ENCODE measurements at regions not wholly inside any gene's neighbourhood (a gene's known extent, or its start where the extent isn't known, plus 50 kb on each side); places are given as distances from the start of the nearest gene placed in this dataset.

DNA sequence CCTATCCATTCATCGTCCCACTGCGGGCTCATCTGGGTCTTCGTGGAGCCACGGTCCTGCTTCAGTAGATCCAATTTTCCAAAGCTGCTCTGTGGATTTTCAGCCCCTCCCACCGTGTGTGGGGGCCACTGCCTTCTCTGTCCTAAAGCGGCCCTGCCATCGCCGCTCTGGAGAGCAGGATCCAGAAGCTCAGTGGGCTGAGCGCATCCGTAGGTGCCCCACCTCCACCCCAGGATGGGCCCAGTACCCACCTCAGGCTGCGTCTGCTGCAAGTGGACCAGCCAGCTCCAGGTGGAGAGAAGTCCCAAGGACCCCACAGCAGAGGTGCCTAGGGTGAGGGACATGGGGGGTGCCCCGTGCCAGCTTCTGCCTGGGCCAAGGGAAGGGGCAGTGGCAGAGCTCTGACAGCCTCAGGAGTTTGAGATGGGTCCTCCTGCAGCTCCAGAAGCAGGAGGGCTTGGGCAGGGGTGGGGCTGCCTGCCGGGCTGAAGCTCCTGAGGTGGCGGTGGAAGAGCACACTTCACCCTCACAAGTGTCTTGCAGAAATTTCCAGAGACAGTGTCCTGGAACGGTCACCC, 148.1 kb upstream of the C14orf180 start:
- DNase-seq: no peak

DNA sequence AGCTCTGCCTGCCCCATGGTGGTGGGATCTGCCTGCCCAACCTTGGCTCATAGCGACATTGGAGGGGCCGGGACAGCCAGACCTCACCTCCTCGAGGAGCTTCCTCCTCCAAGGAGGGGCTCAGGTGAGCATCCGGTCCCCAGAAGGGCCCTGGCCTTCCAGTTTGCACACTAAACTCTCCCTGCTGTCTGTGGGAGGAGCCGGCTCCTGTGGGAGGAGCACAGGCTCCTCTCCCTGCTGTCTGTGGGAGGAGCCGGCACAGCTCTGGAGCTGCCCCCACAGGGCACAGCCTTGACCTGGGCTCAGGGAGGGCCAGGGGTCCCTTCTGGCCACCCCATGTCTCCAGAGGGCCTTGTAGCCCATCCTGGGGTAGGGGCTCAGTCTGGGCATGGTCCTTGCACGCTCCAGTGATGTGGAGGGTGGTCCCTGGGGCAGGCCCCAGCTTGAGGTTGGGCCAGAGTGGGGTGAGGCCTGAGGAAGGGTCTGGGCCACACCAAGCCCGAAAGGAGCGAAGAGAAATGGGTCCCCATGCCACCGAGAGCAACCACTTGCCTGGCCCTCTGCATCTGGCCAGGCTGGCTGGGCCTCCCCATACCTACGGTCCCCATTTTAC, 147.5 kb upstream of the C14orf180 start:
- DNase-seq: no peak

DNA sequence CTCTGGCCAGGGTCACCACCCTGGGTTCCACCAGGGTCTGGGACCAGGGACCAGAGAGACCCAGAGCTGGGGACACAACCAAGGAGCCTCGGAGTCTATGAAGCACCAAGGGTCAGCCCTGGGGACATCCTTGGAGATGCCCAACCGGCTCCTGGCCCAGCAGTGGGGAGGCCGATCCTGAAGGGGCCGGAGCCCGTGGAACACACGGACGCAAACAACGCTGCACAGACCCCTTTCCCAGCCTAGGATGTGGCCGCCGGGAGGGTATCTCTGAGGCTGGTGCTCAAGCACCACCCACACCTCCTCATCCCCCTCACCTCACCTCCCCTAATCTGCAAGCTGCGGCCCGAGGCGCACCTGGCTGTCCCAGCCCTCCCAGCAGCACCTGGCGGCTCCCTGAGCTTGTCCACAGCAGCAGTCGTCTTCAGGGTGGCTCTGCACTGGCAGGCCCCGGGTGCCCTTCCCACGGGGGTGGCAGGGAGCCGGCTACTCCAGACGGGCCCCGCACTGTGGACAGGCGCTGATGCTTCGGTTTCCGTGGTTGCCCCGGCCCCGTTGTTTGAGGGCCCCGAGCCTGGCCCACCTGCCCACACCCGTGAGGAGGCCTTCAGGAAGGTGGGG, 146.8 kb upstream of the C14orf180 start:
- DNase-seq: no peak

DNA sequence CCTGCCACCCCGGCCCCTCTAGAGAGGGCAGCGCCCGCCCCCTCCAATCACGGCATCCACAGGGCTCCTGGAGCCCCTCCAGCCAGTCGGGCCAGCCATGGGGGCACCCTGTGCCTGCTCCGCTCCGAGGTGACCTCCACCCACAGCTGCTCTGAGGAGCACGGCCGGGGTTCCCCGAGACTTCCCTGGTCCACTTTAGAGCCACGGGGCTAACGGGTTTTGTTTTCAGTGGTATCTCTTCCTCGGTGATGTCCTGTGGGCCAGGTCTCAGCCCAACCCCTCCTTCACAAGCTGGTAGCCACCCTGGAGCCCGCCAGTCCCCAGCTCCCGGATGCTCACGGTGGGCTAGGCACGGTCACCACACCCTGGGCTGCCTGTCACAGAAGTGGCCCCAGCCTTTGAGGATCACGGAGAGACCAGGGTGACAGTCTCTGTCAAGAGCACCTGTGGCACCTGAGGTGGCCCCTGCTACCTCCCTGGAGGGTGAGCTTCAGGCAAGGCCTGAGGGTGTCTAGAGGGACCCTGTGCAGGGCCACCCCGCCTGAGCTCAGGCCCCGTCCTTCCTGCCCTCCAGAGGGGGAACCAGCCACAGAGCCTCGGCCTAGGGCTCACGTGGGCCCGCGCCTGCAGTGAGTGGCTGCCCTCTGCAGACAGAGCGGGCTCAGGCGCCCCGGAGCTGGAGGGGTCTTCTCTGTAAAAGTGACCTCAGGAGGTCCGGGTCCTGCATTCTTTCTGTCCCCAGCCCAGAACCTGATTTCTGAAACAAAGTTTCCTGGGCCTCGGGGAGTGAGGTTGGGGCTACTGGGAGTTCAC, 146.0 kb upstream of the C14orf180 start:
- no peak for DNase-seq

DNA sequence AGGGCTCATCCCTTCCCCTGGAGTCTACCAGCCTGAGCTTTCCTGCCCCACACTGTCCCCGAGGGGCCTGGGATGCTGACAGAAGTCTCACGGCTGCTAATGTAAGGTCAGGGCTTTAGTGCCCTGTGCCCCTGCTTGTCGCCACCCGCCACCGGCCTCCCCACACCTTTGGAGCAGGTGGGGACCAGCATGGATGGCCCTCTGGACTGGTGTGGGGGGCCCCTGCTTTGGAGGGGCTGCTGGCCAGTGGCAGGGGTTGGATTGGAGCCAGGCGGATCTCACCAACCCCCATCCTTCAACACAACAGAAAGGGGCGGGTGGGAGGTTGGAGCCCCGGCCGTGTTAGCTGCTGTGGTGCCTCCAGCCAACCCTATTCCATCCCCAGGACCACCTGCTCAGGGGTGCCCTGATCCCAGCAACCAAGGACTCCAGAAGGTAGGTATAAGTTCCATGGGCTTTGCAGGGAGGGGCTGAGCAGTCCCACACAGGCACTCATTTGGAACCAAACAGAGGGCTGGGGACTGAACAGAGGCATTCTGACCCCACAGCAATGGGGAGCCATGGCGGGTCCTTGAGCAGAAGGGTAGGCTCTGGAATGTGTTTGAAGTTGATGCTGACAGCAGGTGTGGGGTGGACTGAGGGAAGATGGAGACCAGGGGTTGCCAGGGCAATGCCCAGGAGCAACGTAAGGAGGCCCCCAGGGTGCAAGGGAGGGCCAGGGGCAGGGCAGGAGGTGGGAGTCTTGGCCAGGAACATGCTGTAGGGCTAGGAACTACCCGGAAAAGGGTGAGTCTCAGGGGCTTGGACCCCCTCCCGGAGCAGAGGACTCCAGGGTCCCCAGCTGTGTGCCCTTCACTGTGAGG, 145.1 kb upstream of the C14orf180 start:
- no peak for DNase-seq

DNA sequence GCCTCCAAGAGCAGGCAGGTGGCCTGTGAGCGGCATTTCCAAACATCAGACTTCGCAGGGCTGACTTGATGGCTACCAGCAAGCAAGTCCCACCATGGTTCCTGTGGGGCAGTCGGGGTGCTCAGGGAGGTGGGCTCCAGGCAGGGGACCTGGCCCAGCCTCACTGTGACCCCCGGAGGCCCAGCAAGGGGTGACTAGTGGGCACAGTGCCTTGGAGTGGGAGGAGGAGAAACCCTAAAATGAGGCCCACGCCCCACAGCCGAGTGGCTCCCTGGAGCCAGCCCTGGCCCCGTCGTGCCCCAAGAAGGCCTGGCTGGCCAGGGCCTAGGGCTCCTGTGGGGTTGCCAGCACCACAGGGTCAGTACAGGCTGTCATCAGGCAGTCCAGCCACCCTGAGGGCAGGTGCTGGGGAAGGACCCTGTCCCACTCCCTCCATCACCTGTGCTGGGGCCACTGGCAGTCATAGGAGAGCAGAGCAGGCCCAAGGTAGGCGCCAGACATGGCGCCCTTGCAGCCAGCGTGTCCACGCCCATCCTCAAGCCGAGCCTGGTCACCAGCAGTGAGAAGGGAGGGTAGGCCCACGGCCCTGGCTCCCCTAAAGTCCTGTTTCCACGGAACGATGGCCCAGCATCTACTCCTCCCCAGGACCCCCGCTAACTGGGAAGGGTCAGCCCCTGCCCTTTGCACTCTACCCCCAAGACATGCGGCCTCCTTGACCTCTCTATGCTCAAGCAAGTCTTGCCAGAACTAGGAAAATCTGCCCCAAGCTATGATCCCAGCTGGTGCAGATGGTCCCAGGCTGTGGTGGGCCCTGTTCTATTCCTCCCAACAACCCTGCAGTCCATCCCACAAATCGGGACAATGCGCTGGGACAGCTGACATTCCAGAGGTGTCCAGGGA, 144.2 kb upstream of the C14orf180 start:
- no peak for DNase-seq

DNA sequence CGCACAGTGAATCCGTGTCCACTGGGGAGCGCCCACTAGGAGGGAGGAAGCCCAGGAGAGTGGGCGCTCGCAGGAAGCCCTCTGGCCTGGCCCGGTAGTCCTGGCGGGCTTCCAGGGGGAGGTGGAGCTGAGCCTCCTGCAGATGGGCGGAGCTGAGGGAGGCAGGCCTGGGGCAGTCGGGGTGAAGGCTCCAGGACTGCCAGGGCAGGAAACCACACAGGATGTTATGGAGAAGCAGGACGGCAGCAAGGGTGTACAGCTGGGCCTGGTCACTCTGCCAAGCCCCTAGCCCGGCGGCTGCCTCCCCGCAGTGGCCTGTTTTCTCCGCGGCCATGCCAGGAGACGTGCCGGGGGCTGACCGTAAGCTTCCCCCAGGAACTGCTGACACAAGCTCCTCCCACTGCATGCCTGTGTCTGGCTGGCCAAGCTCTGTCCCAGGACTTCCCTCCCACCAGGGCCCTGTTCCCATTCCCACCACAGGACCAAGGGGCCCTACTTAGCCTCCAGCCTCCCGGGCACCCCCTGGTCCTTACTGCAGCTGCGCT, 143.4 kb upstream of the C14orf180 start:
- DNase-seq: no peak

DNA sequence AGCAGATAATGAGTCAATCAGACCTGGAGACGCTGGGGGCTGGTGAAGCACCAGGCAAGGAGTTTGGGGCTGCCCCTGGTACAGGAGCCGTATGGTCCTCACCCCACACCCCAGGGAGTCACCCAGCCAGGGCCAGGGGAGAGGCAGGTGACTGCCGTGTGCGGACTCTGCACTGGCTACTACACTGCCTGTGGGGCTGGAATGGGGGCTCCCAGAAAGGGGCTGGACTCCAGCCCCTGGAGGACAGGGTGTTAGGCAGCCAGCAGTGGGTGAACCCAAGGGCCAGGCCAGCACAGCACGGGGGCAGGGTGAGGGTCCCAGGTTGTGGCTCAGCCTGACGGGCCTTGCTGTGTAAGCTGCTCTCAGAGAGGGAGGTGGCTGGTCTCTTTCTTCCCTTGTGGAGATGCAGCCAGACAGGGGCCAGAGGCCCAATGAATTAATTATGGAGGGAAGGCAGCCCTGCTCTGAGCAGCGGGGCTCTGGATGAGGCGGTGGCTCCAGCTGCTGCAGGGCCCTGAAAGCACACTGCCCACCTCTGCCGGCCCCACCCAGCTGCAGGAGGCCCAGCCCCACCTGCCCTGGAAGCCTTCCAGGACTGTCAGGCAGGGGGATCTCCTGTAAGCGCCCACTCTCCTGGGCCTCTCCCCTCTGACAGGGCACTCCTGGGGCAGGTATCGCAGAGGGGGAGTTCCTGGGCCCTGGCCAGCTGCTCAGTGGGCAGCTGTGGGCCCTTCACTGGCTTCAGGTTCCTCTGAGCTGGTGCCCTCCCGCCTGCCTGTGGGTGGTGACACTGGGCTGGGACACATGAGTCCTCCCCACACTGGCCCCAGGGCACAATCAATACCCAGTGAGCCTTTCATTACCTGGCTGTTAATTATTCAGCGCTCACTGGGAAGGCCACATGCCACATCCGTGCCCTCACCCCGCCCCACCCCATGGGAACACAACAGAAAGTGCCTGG, 142.5 kb upstream of the C14orf180 start:
- no peak for DNase-seq

DNA sequence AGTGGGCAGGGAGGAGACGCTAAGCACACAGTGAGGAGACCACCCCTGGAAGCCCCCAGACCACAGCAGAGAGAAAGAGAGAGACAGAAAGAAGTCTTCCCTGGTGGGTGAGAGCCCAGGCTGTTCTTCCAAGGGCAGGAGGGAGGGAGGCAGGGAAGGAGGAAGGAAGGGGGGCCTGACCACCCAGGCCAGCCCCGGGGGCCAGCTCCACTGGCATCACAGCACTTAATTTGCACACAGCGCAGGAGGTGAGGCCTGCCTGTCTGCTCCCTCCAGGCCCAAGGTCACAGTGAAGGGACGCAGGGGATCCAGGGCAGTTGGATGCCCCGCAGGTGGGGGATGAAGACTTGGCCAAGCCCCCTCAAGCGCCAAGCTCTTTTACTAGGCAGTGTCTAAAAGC, 141.9 kb upstream of the C14orf180 start:
- no peak for DNase-seq

DNA sequence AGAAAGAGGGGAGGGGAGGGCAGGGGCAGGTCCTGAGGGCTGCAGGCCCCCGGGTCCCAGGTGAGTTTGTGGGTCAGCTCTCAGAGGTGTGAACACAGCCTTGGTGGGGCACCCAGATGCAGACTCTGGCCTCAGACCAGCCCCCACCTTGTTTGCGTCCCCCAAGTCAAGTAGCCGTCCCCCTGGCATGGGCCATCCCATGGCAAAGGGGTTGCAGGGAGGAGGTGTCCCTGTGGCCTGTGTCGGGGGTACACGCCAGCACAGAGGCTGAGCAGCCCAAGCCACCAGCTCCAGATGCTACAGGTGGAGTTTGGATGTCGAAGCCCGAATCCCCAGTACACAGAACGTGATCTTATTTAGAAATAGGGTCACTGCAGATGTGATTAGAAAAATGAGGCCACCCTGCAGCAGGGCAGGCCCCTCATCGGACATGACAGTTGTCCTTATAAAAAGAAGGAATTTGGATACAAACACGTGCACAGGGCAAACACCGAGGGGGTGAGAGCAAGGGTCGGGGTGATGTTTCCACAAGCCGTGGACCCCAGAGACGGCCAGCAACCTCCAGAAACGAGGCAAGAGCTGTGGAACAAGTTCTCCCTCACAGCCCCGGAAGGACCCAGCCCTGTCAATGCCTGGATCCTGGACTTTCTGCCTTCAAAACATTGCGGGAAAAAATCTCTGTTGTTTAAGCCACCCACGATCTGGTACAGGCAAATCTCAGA, 141.2 kb upstream of the C14orf180 start:
- no peak for DNase-seq

DNA sequence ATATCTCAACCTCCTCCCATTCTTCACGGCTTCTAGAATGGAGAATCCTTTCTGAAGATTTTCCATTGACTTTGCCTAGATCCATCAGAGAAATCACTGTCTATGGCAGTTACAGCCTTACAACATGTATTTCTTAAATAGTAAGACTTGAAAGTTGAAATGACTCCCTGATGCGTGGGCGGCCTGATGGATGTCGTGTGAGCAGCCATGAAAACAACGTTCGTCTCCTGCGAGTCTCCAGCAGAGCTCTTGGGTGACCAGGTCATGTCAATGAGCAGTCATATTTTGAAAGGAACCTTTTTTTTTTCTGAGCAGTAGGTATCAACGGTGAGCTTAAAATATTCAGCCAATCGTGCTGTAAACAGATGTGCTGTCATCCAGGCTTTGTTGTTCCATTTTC, 139.9 kb upstream of the C14orf180 start:
- DNase-seq: no peak

DNA sequence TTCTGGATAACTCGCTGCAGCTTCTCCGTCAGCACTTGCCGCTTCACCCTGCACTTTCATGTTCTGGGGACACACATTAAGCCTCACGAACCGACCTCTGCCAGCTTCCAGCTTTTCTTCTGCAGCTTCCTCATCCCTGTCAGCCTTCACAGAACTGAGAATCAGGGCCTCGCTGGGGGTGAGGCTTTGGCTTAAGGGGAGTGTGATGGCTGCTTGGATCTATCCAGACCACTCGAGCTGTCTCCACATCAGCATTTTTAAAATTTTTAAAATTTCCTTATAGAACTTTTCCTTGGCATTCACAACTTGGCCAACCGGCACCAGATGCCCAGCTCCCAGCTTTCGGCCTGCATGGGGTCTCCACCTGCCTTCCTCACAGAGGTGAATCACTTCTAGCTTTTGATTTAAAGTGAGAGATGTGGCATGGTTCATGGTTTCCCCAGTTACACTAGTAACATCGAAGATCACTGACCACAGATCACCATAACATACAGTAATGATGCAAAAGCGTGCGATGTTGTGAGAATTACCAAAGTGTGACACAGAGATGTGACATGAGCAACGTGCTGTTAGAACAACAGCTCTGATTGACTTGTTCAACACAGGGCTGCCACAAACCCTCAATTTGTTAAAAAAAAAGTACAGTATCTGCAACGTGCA, 139.1 kb upstream of the C14orf180 start:
- DNase-seq: no peak

DNA sequence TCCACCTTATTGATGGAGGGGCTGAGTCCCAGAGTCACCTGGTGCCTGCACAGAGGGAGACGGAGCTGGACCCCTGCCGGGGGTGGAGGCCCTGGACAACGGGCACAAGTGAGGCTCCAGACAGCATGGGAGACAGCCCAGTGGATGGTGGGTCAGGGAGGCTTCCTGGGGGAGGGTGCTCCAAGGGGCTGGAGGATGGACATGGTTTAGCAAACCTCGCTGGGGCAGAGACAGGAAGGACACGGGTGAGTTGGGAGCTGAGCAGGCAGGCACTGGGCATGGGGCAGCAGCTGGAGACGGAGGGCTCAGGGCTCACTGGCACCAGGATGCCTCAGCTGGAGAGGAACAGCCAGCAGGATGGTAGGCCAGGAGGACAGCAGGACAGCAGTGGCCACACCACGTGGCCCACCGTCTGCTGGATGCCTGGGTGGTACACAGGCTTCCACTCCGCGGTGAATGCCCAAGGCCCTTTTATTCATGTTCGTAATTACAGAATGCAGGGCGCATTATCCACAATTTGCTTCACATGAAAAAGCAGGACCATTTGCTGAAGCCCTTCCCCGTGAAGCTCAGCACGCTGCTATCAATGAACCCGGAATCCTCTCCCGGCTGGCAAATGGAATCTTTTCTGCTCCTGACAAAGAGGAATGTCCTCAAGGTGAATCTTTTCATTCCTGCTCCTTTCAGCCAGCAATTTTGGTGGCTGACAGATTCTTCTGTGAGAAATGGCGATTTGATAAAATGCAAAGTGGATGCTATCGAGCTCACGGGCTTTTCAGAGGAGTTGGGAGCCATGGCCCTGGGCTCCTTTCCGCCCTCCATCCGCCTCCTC, 138.1 kb upstream of the C14orf180 start:
- no peak for DNase-seq

DNA sequence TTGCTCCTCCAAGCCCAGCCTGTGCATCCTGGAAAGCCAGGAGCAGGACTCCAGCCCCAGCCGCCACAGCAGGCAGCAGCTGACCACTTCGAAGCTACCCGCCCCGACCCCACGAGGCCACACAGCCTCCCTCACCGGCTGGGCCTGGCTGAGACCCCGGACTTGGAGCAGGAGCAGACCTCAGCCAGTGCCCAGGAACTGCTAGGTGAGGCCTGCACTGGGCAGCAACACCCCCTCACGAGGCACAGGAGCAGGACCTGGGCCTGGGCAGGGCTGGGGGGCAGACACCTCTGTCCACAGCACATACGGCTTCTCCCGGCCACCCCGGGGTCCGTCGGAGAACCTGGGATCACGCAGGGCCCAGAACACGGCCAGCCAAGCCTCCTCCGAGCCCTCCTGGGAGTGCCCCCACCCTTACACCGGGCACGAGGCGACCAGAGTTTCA, 137.4 kb upstream of the C14orf180 start:
- no peak for DNase-seq

DNA sequence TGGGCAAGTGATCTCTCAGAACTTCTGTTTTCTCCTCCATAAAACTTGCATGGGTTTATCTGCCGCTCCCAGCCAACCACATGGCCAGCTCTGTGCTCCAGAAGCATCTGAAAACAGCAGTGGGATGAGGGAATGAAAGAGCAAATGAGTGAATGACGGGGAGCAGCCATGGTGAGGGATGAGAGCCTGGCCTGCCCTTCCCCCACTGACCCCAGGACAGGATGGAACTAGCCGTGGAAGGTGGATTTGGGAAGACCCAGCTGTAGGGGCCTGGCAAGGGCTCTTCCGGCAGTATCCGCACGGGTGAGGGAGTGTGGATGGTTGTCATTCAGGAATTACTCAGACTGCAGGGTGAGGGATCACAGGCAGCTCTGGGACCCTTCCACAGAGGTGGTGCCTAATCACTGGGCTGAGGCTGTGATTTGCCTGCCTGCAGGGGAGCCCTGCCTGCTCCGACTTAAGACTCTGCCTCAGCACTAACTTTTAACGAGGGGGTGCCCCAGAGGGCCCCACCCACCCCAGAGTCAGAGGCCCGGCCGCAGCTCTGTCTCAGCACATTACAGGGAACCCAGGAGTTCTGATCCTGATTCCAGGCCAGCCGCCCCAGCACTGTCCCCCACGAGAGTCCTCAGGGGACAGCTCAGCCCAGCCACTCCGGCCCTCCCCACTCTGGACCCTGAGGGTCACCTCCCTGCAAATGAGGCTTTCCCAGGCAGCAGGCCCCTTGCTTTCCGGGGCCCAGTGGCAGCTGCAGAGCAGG, 136.8 kb upstream of the C14orf180 start:
- no peak for DNase-seq

DNA sequence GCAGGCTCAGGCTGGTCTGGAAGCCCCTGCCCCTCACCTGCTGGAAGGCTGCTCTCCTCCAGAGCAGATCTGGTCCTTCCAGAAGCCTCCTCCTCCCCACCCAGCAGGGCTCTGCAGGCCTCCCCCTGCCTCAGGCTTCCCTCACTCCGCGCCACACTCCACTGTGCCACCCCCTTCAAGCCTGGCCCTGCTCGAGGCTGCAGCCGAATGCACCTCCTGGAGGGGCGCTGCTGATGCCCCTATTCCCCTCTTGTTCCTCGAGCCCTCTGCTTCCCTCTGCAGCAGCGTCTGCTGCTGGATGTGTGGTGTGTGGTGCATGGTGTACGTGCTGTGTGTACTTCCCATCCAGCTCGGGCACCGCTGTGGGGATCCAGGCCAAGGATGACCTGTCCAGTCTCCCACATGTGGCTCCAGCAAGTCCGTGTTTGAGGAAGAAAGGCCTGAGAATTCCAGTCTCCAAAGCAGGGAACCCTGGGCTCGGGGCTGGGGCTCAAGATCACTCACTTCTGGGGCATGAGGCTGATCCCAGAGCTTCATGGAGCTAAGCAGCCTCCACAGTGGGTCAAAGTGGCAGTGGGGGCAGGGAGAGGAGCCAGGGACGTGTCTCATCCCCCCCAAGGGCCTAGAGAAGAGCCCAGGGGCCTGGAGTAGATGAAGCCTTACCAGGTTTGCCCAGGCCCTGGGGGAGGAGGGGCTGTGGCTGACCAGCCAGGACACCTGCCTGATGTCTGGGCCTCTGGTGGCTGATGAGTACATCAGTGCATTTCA, 136.0 kb upstream of the C14orf180 start:
- no peak for DNase-seq
